Right hindlimb (tissue), 1 donor: ENCODE measurements at regions not wholly inside any gene's neighbourhood (a gene's known extent, or its start where the extent isn't known, plus 50 kb on each side); places are given as distances from the start of the nearest gene placed in this dataset.
"Not testable (repeated sequence)": the region's sequence is repeated elsewhere in the genome, so short reads cannot be mapped to it uniquely, and the experiment has no call there.

Source experiments
- DNase-seq: peaks from one replicate; pipeline ENCODE4 v3.0.0-alpha.2; 2018

GRCh38 chr11:35046681-35047080 lies 92.3 kb upstream of the CD44 start:
- no peak for DNase-seq

DNA sequence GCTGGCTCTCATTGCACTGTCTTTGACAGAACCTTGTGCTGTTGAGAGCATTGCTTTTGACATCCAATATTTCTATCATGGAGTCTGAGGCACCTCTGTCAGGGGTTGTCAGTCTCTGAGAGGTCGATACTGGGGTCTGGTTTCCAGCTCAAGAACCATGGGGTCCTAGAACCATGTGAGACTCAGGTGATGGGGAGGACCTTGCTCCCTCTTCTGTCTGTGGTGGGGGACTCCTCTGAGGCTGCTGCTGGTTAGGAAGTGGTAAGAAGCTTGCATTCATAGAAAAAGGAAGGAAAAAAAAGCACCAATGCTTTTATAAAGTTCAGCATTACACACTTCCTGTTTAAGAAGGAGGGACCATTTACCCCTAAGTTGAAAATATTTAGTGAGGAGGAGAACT lies 91.8 kb upstream of the CD44 start:
- DNase-seq, result no peak

- DNase-seq, result no peak
Measured at GRCh38 chr11:35047769-35048168, 91.2 kb upstream of the CD44 start.

DNA sequence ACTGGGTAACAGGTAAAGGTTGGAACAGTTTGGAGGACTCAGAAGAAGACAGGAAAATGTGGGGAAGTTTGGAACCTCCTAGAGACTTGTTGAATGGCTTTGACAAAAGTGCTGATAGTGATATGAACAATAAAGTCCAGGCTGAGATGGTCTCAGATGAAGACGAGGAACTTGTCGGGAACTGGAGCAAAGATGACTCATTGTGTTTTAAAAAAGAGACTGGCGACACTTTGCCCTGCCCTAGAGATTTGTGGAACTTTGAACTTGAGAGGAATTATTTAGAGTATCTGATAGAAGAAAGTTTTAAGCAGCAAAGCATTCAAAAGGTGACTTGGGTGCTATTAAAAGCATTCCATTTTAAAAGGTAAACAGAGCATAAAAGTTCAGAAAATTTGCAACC lies 90.6 kb upstream of the CD44 start:
- not testable (repeated sequence) for DNase-seq

DNA sequence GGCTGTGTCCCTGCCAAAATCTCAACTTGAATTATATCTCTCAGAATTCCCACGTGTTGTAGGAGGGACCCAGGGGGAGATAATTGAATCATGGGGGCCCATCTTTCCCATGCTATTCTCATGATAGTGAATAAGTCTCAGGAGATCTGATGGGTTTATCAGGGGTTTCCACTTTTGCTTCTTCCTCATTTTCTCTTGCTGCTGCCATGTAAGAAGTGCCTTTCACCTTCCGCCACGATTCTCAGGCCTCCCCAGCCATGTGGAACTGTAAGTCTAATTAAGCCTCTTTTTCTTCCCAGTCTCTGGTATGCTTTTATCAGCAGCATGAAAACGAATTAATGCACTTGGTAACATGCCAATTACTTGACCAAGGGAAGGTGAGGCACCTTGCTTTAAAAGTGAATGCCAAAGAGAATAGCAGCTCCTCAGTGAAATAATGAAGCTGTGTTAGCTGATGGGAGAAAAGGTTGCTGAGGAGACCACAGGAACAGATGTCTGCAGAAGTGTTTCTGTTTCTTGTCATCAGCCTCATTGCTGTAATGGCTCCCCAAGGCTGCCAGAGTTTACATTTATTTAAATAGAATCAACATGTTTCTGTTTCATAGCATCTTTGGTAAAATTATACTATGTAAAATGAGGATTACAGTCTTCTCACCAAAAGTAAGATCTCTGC lies 89.0 kb upstream of the CD44 start:
- DNase-seq, result no peak

- DNase-seq, result no peak
Measured at GRCh38 chr11:35050541-35050995, 88.4 kb upstream of the CD44 start.

DNA sequence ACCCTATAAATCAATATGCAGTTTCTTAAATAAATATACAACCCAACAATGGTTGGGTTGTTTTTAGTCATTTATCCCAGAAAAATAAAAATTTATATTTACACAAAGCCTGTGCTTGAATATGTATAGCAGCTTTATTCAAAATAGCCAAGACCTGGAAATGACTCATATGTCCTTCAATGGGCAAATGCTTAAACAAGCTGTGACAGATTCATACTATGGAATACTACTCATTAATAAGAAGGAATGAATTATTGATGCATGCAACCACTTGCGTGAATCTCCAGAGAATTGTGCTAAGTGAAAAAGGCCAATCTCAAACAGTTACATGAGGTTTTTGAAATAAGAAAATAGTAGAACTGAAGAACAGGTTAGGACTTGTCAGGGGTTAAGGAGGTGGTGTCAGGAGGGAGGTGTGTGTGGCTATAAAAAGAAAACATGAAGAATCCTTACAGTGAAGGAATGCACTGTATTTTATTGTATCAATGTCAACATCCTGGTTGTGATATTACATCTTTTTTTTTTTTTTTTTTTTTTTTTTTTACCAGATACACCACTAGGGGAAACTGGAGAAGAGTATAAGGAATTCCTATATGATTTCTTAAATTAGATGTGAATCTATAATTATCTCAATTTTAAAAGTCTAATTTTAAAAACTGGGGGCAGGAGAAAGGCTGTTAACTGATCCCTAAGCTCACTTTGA lies 82.4 kb upstream of the CD44 start:
- no peak for DNase-seq

- DNase-seq, result no peak
Measured at GRCh38 chr11:35057926-35058668, 80.9 kb upstream of the CD44 start.

GRCh38 chr11:35058669-35059434 lies 80.1 kb upstream of the CD44 start:
- DNase-seq, result no peak

GRCh38 chr11:35061516-35062440 lies 77.2 kb upstream of the CD44 start:
- DNase-seq, result no peak

- no peak for DNase-seq
Measured at GRCh38 chr11:35063488-35063931, 75.5 kb upstream of the CD44 start.

- DNase-seq, result no peak
Measured at GRCh38 chr11:35064114-35064800, 74.7 kb upstream of the CD44 start.

DNA sequence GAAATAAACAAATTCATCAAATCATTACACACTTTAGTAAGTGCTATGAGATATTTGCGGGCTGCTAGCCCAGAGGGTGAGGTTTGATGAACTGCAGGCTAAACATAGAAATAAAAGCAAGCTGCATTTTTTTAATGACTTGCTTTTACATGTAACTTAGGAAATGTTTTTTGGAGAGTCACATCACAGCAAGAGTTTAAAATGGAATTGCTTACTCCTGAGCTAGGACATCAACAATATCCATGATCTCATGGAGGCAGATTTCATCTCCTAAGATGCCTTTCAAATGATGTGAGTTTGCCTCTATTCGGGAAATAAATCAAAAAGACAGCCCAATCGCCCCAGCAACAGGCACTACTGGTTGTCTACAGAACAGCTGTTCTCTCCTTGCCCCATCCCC lies 73.4 kb upstream of the CD44 start:
- no peak for DNase-seq

GRCh38 chr11:35066030-35066429 lies 72.9 kb upstream of the CD44 start:
- DNase-seq, result no peak

GRCh38 chr11:35066783-35067423 lies 72.1 kb upstream of the CD44 start:
- no peak for DNase-seq

DNA sequence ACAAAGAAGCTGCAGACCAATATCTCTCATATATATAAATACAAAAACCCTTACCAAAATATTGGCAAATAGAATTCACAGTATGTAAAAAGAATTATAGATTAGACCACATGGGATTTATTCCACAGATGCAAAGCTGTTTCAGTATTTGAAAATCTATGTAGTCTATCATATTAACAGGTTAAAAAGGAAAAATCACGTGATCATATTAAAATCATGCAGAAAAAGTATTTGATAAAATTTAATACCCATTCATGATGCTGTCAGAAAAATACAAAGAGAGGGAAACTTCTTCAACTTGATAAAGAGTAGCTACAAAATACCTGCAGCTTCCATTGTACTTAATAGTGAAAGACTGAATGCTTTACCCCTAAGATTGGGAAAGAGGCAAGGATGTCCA lies 67.2 kb upstream of the CD44 start:
- no peak for DNase-seq

DNA sequence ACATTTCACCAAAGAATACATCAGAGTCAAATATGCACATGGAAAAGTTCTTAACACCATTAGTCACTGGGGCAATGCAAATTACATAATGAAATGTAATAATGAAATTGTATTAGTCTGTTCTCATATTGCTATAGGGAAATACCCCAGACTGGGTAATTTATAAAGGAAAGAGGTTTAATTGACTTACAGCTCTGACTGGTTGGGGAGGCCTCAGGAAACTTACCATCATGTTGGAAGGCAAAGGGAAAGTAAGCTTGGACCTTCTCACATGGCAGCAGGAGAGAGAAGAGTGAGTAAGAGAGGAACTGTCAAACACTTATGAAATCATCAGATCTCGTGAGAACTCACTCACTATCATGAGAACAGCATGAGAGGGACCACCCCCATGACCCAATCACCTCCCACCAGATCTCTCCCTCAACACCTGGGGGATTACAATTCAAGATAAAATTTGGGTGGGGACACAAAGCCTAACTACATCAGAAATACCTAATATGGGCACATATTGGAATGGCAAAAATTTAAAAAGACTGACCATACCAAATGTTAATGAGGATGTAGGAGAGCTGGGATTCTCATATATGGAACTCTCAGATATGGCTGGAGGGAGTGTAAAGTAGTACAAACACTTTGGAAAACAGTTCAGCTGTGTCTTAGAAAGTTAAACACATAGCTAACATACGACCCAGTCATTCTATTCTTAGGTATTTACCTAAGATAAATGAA lies 65.1 kb upstream of the CD44 start:
- DNase-seq, result no peak

DNA sequence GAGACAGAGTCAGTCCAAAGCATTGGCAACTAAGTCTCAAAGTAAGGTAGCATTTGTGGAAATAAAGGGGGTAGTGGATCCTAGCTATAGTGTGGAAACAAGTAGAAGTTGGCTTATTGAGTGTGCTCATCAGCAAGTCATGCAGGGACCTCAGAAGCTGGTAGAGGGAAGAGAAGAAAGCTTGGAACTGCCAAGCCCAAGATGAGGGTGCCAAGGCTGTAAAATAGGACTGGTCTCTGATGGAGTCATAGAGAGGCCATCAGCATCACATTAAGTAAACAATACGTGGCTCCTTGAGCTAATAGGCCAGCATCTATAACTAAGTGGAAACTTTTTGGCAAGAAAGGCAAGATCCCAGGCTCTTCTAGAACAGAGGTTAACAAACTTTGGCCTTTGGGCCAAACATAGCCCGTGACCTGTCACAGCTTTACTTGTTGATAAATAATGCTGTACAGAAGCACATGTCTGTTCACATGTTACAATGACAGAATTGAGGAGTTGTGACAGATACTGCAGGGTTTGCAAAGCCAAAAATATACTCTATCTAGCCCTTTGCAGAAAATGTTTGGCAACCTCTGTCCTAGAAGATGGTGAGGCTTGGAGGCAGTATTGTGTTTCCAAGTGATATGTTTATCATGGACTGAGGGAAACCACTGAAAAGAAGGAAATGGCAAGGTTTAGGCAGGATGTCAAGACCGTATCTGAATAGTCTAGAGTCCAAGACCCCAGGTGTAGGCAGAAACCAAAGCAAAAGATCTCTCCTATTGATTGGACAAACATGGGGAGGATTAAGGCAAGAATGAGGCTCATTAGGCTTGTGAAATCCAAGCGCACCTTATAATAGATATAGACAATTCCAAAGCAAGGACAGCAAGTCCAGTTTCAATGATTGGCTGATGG lies 62.5 kb upstream of the CD44 start:
- no peak for DNase-seq
